GM21528 (cell line): ENCODE measurements at regions not wholly inside any gene's neighbourhood (a gene's known extent, or its start where the extent isn't known, plus 50 kb on each side); places are given as distances from the start of the nearest gene placed in this dataset.
A peak's percentile ranks its signal among the peaks of the same experiment; 100 is the strongest.
"Not testable (repeated sequence)": the region's sequence is repeated elsewhere in the genome, so short reads cannot be mapped to it uniquely, and the experiment has no call there.

Experiments used
- ATAC-seq: cut with Tn5 transposase; IDR thresholded peaks from one replicate; pipeline ENCODE4 v1.9.1; 2021; ENCODE audit warnings: mild to moderate bottlenecking, moderate library complexity; ENCODE audit not compliant: unreplicated experiment, low FRiP score

GRCh38 chr2:182630207-182630606, 85.8 kb upstream of the DNAJC10 start:
- no peak for ATAC-seq

DNA sequence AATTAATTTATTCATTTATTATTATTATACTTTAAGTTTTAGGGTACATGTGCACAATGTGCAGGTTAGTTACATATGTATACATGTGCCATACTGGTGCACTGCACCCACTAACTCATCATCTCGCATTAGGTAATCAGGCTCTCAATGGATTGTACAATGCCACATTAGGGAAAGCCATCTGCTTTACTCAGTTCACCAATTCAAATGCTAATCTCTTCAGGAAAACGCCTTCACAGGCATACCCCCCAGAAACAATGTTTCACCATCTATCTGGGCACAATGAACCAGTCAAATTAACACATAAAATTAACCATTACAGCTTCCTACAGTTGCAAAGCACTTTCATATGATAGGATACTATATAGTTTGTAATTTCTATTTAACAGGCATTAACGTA, 84.8 kb upstream of the DNAJC10 start:
- ATAC-seq: no peak

DNA sequence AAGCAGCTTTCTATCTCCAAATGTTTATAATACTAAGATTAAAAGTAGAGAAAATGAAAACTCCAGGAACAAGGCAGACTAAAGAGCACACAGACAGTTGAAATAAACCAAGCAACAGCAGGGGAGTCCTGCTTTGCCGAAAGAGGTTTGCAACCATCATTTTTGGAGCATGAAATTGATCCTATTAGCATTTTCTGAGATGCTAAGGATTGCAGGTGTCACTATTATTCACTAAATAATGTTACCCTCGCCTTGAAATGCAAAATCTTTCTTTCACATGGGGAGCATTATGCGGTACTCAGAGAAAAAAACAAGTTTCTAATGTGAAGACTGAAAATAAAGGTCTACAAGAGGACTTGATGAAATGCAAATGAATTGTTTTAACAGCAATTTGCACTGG, 81.7 kb upstream of the DNAJC10 start:
- no peak for ATAC-seq

DNA sequence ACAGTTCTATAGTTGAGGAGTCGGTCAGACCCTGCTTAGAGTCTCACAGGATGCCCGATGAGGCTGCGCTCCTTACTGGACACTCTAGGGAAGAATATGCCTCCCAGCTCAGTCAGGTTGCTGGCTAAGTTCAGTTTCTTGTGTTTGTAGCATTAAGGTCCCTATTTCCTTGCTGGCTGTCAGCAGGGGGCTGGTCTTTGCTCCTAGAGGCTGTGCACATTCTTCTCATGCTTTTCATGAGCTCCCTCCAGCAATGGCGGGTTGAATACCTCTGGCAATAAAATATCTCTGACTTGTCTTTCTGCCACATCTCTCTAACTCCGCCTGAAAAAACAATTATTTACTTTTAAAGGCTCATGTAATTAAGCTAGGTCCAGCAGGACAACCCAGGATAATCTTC, 79.4 kb upstream of the DNAJC10 start:
- no peak for ATAC-seq

DNA sequence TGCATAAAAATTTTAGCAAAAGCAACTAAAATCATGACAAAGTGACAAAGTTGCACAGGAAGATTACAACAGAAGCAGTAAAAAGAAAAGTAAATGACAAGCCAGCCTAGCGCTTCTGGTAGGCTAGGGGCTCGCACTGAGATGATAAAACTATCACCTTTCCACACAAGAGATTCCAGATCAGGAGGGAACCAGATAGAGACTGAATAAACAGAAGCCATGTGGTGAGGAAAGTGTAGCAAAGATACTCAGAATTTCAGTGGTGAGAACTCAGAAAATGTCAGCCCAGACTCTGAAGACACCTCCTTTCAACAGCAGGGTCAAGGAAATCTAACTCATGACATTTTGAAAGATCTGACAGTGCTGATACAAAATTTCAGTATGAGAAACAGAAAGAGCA, 77.4 kb upstream of the DNAJC10 start:
- ATAC-seq: no peak

DNA sequence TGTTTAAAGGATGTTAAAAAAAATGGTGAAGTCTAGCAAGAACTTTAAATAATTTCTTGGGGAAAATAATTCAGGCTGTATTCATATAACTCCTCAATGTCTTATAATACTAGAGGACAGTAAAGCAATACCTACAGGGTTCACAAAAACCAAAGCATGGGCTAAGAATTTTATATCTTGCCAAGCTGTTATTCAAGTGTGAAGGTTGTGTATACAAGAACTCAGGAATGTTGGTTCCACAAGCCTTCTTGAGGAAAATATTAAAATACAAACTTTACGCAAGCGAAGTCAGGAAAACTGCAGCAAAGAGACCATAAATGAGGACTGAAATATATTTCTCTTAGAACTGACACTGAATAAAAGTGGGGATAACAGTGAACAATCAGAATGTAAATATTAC, 76.1 kb upstream of the DNAJC10 start:
- ATAC-seq: no peak

- peak; percentile 99 for ATAC-seq
Measured at GRCh38 chr2:182642328-182642727, 73.7 kb upstream of the DNAJC10 start.

DNA sequence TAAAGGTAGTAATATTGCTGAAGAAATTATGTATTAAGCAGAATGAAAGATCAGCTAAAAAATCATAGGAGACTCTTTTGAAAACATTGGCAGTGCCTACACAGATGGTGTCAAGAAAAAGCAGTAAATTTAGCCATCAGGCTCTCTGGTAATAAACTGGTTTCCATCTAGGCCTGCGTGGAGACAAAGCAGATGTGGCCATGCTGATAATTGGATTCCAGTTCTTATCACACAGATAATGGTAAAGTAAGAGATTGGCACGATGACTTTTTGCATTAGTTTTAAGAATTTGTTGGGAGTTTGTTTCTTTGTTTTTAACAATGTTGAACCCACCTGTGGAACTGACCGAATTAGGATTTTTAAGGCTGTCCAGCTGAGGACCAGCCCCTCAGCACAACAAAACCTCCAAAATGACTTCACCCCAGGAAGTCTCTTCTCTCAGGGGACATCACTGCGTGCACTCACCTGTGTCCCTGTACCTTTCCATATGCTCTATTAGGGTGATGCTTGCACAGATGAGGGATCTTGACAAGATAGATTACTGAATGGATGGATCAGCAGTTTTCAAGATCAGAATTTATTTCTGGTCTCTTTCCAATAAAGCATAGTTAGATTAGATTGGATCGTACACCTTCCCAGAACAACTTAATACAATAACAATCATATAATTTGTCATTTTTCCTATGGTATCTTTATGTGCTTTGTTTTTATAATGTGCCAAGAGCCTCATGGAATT, 69.1 kb upstream of the DNAJC10 start:
- no peak for ATAC-seq

DNA sequence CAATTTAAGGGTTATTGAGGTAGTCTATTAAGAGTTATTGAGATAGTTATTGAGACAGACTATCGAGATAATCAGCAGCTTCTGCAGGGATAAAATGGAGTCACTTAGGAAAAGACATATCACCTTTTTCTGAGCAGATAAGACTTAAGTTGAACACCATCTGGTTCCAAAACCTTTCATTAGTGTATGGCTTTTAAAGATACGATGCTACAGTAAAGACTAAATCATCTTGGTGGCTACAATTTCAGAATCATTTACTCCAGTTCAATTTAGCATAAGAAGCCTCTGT, 68.6 kb upstream of the DNAJC10 start:
- ATAC-seq: no peak

GRCh38 chr2:182649316-182649715, 66.7 kb upstream of the DNAJC10 start:
- ATAC-seq: no peak

DNA sequence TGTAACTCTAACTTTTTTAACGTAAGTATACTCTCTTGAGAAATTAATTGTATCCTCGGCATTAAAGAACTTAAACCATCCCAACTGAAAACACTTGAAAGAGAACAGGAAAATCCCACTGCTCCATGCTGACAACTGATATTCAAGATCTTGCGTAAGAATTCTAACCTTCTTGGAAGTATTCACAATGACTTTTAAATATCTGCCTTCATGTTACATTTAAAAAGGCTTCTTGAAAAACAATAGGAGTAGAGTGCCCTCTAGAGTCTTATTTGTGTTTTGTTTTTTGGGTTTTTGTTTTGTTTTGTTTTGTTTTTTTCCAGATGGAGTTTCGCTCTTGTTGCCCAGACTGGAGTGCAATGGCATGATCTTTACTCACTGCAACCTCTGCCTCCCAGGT, 65.4 kb upstream of the DNAJC10 start:
- ATAC-seq: no peak

- no peak for ATAC-seq
Measured at GRCh38 chr2:182652326-182652725, 63.7 kb upstream of the DNAJC10 start.

DNA sequence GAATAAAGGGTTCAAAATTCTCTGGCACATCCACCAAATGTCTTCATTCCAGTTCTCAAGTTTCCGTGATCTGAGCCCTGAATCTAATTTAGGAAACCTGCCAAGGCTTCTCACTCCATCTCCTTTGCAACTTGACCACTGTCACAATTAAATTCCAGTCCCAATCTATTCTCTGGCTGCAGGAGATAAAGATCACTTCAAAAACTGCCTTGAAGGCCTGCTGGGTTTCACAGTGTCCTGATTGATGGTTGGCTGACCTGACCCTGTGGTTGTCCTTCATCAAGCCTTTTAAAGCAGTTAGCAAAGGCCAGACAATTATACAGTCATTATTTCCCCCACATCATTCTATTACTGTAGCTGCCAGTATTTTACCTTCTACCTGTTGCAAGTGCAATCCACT, 60.3 kb upstream of the DNAJC10 start:
- no peak for ATAC-seq

- no peak for ATAC-seq
Measured at GRCh38 chr2:182664212-182664611, 51.8 kb upstream of the DNAJC10 start.

DNA sequence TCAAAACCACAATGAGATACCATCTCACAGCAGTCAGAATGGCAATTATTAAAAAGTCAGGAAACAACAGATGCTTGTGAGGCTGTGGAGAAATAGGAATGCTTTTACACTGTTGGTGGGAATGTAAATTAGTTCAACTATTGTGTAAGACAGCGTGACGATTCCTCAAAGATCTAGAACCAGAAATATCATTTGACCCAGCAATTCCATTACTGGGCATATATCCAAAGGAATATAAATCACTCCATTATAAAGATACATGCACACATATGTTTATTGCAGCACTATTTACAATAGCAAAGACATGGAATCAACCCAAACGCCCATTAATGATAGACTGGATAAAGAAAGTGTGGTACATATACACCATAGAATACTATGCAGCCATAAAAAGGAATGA, 50.6 kb upstream of the DNAJC10 start:
- not testable (repeated sequence) for ATAC-seq
